GM21367 (cell line): ENCODE measurements at regions not wholly inside any gene's neighbourhood (a gene's known extent, or its start where the extent isn't known, plus 50 kb on each side); places are given as distances from the start of the nearest gene placed in this dataset.

ENCODE experiments used
- ATAC-seq: cut with Tn5 transposase; IDR thresholded peaks from one replicate; pipeline ENCODE4 v1.9.1; 2021; ENCODE audit not compliant: unreplicated experiment

DNA sequence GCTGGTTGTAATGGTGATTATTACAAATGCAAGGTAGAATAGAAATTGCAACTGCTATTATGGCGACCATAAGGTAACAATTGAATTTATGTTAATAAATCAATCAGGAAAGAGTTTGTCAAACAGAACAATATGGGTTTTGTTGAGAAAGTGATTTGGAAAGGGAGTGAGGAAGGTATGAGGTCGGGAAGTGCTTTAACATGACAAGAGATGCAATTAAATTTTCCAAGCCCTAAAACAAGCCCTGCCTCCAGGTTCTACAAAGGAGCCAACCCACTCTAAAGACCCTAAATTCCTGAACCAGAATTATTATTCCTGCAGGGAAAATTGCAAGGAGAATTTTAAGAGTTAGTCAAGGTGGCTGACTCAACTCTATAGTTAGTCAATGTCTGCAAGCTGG is 363.7 kb downstream of the BMPER start:
- ATAC-seq: no peak

- no peak for ATAC-seq
Observed at GRCh38 chr7:34275624-34276023, 370.3 kb downstream of the BMPER start.

GRCh38 chr7:34277016-34277802 is 371.9 kb downstream of the BMPER start:
- no peak for ATAC-seq

DNA sequence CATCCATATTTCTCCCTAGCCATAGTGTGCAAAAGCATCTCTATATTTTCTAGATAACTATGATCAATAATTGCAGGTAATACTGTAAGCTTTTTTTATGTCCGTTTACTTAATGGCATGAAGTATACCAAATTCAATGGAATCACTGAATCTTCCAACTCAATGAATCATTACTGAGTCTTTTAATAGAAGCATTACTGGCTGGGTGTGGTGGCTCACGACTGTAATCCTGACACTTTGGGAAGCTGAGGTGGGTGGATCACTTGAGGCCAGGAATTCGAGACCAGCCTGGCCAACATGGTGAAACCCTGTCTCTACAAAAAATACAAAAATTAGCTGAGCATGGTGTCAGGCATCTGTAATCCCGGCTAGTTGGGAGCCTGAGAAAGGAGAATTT is 372.5 kb downstream of the BMPER start:
- no peak for ATAC-seq

- no peak for ATAC-seq
Observed at GRCh38 chr7:34281260-34281659, 375.9 kb downstream of the BMPER start.

DNA sequence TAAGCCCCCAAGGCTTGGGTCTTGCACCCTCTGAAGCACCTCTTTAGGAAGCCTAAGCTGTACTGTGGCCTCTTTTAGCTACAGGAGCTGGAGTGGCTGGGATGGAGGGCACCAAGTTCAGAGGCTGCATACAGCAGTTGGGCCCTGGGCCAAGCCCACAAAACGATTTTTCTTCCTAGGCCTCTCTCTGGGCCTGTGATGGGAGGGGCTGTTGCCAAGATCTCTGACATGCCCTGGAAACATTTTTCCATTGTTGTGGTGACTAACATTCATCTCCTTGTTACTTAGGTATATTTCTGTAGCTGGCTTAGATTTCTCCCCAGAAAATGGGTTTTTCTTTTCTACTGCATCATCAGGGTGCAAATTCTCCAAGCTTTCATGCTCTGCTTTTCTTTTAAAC is 375.7 kb upstream of the NPSR1 start:
- ATAC-seq: no peak

- ATAC-seq: no peak
Observed at GRCh38 chr7:34296663-34297062, 361.4 kb upstream of the NPSR1 start.

DNA sequence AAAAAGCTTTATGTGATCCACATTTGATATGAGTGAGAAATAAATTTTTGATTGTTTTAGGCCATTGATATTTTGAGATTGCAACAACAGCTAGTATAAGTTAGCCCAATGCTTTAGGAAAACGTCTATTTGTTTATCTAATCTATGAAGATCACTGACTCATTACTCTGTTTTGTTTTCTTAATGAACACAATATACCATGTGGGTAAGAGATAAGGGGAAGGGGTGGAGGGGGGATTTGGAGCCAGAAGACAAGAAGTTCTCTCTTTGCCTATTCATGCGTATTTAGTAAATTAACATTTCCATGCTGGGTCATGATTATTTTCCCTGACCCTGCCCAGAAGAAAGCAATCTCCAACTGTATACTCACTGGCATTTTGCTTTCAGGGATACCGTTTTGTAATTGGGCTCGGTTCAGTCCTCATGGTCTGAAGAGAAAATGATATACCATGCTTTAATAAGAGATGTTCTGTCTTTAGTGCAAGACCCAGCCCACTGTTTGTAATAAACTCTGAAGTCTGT is 359.5 kb upstream of the NPSR1 start:
- no peak for ATAC-seq

GRCh38 chr7:34299066-34299465 is 359.0 kb upstream of the NPSR1 start:
- no peak for ATAC-seq

DNA sequence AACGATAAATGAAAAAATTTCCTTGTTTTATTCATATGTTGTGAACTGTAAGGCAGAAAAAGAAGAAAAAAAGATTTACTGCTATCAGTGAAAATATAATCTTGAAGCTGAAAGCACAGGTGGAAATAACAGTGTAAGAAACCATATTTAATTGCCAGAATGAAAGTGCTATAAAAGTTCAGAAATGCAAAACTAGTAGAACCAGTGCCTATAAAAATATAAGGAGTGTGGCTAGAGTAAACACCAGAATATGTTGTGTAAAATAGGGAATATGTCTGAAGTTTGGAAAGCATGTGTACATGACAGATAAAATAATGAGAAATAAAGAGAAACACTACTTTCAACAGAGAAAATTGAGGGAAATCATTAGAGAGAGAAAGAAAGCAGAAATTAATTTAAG is 350.5 kb upstream of the NPSR1 start:
- ATAC-seq: no peak

- ATAC-seq: no peak
Observed at GRCh38 chr7:34308595-34308994, 349.4 kb upstream of the NPSR1 start.

- no peak for ATAC-seq
Observed at GRCh38 chr7:34309116-34309515, 348.9 kb upstream of the NPSR1 start.

DNA sequence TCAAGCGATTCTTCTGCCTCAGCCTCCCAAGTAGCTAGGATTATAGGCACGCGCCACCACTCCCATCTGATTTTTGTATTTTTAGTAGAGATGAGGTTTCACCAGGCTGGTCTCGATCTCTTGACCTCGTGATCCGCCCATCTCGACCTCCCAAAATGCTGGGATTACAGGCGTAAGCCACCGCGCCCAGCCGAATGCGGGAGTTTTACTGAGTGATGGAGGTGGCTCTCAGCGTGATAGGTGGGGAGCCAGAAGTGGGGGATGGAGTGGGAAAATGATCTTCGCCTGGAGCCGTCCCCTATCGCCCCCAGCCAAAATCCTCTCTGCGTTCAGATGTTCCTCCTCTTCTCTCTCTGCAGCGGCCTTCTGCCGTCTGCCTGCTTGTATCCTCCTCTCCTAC is 348.4 kb upstream of the NPSR1 start:
- no peak for ATAC-seq

GRCh38 chr7:34311591-34311990 is 346.4 kb upstream of the NPSR1 start:
- no peak for ATAC-seq

GRCh38 chr7:34312624-34313023 is 345.4 kb upstream of the NPSR1 start:
- ATAC-seq: no peak

DNA sequence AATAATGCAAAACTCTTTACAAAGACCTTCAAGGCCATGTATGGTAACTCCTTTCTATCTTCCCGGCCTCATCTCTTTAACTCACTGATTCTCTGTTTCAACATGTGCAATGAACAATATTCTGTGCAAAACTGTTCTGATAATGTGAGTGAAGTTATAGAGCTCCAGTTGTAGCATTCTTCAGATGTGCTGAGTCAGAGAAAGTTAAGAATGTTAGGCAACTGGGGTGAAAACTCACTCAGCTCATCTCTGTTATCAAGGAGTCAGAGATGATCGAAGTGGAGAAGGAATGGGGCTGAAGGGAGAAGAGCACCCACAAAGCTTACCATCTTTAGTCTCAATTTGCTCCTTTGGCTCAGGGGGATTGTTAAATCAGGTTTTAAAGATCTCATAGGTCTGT is 344.7 kb upstream of the NPSR1 start:
- ATAC-seq: no peak

- no peak for ATAC-seq
Observed at GRCh38 chr7:34315032-34315431, 343.0 kb upstream of the NPSR1 start.

DNA sequence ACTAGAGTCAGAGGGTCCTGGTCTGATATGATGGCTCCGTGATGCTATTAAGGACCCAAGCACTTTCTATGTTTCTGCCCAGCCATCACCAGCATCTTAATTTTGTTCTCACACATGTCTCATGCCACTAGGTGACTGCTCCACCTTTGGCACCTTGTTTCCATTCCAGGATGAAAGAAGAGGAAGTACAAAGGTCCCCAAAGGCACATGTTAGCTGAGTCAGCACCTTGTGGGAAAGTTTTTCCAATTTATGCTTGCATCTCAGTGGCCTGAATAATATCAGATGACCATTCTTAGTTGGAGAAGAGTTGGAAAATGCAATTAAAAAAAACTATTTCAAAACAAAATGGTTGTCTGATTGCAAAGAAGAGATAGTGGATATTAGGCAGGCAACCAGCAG is 341.0 kb upstream of the NPSR1 start:
- no peak for ATAC-seq

- no peak for ATAC-seq
Observed at GRCh38 chr7:34320412-34320811, 337.6 kb upstream of the NPSR1 start.

GRCh38 chr7:34320926-34321661 is 336.9 kb upstream of the NPSR1 start:
- peak; percentile 95 for ATAC-seq

GRCh38 chr7:34322841-34323240 is 335.2 kb upstream of the NPSR1 start:
- no peak for ATAC-seq

- no peak for ATAC-seq
Observed at GRCh38 chr7:34327681-34328080, 330.3 kb upstream of the NPSR1 start.
